HG03135 (cell line): ENCODE measurements at regions not wholly inside any gene's neighbourhood (a gene's known extent, or its start where the extent isn't known, plus 50 kb on each side); places are given as distances from the start of the nearest gene placed in this dataset.

Experiments
- ATAC-seq: cut with Tn5 transposase; IDR thresholded peaks from one replicate; pipeline ENCODE4 v1.9.1; 2021; ENCODE audit warnings: mild to moderate bottlenecking, moderate library complexity; ENCODE audit not compliant: unreplicated experiment

- no peak for ATAC-seq
Measured at GRCh38 chr15:62816342-62817069, 226.0 kb upstream of the TPM1 start.

- no peak for ATAC-seq
Measured at GRCh38 chr15:62818691-62819090, 223.9 kb upstream of the TPM1 start.

GRCh38 chr15:62821384-62822131, 221.0 kb upstream of the TPM1 start:
- ATAC-seq: no peak

GRCh38 chr15:62822228-62822627, 220.3 kb upstream of the TPM1 start:
- ATAC-seq: no peak

- ATAC-seq: no peak
Measured at GRCh38 chr15:62823561-62823960, 219.0 kb upstream of the TPM1 start.

- no peak for ATAC-seq
Measured at GRCh38 chr15:62824111-62825015, 218.2 kb upstream of the TPM1 start.

- no peak for ATAC-seq
Measured at GRCh38 chr15:62825191-62825590, 217.4 kb upstream of the TPM1 start.

GRCh38 chr15:62826561-62826960, 216.0 kb upstream of the TPM1 start:
- ATAC-seq: no peak

GRCh38 chr15:62828364-62828763, 214.2 kb upstream of the TPM1 start:
- no peak for ATAC-seq

- ATAC-seq: no peak
Measured at GRCh38 chr15:62832231-62832630, 210.3 kb upstream of the TPM1 start.

- no peak for ATAC-seq
Measured at GRCh38 chr15:62833646-62834045, 208.9 kb upstream of the TPM1 start.

- ATAC-seq: no peak
Measured at GRCh38 chr15:62834686-62835329, 207.7 kb upstream of the TPM1 start.

GRCh38 chr15:62835351-62835750, 207.2 kb upstream of the TPM1 start:
- no peak for ATAC-seq

- ATAC-seq: no peak
Measured at GRCh38 chr15:62835762-62836161, 206.8 kb upstream of the TPM1 start.

- ATAC-seq: no peak
Measured at GRCh38 chr15:62840526-62841268, 201.8 kb upstream of the TPM1 start.

- no peak for ATAC-seq
Measured at GRCh38 chr15:62841269-62841628, 201.3 kb upstream of the TPM1 start.

GRCh38 chr15:62841891-62842559, 200.5 kb upstream of the TPM1 start:
- no peak for ATAC-seq

- no peak for ATAC-seq
Measured at GRCh38 chr15:62843311-62843710, 199.2 kb upstream of the TPM1 start.

GRCh38 chr15:62844564-62845240, 197.8 kb upstream of the TPM1 start:
- ATAC-seq: no peak
